ENCODE measurements at regions not wholly inside any gene's neighbourhood (a gene's known extent, or its start where the extent isn't known, plus 50 kb on each side); places are given as distances from the start of the nearest gene placed in this dataset.

GRCh38 chr4:79223993-79224776 lies 101.7 kb downstream of the NAA11 start:
- intact Hi-C loops (cut with DNase I; ENCODE audit: low total_unique reads) = no loop called here
- 82 to 90% (median 89%) methylated on average over 5 of the region's 5 CpGs for WGBS, 5 donors

GRCh38 chr4:79217025-79217424 lies 108.8 kb downstream of the NAA11 start:
- Histone ChIP-seq H3K27me3 (no peaks in the 10 kb centered on the region), H3K9me3 (peaks cover 0 to 6% (median 0%) of the 10 kb centered on the region in 4 donors), H3K36me3 (no peaks in the 10 kb centered on the region), H3K4me1 (no peaks in the 10 kb centered on the region), H3K4me3 (no peak overlapping the region), H3K27ac (no peak overlapping the region)
- TF ChIP-seq POLR2AphosphoS5 (IDR thresholded peaks at IDR 0.05) = no peak
- DNase-seq = no peak
- intact Hi-C loops (cut with DNase I; ENCODE audit: low total_unique reads) = no loop called here

More at GRCh38 chr4:79223993-79224776, 101.7 kb downstream of the NAA11 start:
- Histone ChIP-seq H3K9me3 (no peaks in the 10 kb centered on the region), H3K36me3 (no peaks in the 10 kb centered on the region), H3K27me3 (no peaks in the 10 kb centered on the region), H3K27ac (no peak overlapping the region), H3K4me1 (no peaks in the 10 kb centered on the region), H3K4me3 (no peak overlapping the region)
- DNase-seq = no peak
- TF ChIP-seq POLR2A (IDR thresholded peaks at IDR 0.05) (no peak), CTCF (IDR thresholded peaks at IDR 0.05) (no peak), POLR2AphosphoS5 (IDR thresholded peaks at IDR 0.05) (no peak), EP300 (IDR thresholded peaks at IDR 0.05) (no peak)

- no peaks in the 10 kb centered on the region for H3K27me3 ChIP-seq
- H3K4me1 ChIP-seq = peaks cover 0 to 3% (median 0%) of the 10 kb centered on the region in 4 donors
- H3K27ac ChIP-seq = no peak overlapping the region
- H3K9me3 ChIP-seq = peaks cover 0 to 6% (median 0%) of the 10 kb centered on the region in 4 donors
- TF ChIP-seq POLR2A (IDR thresholded peaks at IDR 0.05) = no peak
- TF ChIP-seq POLR2AphosphoS5 (IDR thresholded peaks at IDR 0.05) = no peak
- TF ChIP-seq CTCF (IDR thresholded peaks at IDR 0.05) = no peak
- TF ChIP-seq EP300 (IDR thresholded peaks at IDR 0.05) = no peak
- no peak for DNase-seq
- H3K4me3 ChIP-seq = no peak overlapping the region
- no peaks in the 10 kb centered on the region for H3K36me3 ChIP-seq
- intact Hi-C loops (cut with DNase I; ENCODE audit: low total_unique reads) = no loop called here
Observed at GRCh38 chr4:79213702-79214101, 112.2 kb downstream of the NAA11 start.

GRCh38 chr4:79213010-79213409 lies 112.9 kb downstream of the NAA11 start:
- H3K4me3 ChIP-seq = no peak overlapping the region
- intact Hi-C loops (cut with DNase I; ENCODE audit: low total_unique reads) = no loop called here

More at GRCh38 chr4:79213010-79213409, 112.9 kb downstream of the NAA11 start:
- H3K4me1 ChIP-seq = peaks cover 0 to 3% (median 0%) of the 10 kb centered on the region in 4 donors
- H3K9me3 ChIP-seq = peaks cover 0 to 6% (median 0%) of the 10 kb centered on the region in 4 donors
- DNase-seq = no peak
- TF ChIP-seq POLR2AphosphoS5 (IDR thresholded peaks at IDR 0.05) (no peak), CTCF (IDR thresholded peaks at IDR 0.05) (no peak), POLR2A (IDR thresholded peaks at IDR 0.05) (no peak), EP300 (IDR thresholded peaks at IDR 0.05) (no peak)
- no peaks in the 10 kb centered on the region for H3K36me3 ChIP-seq
- no peak overlapping the region for H3K27ac ChIP-seq
- H3K27me3 ChIP-seq = no peaks in the 10 kb centered on the region

All from stomach (tissue), 8 donors.